ENCODE measurements at regions not wholly inside any gene's neighbourhood (a gene's known extent, or its start where the extent isn't known, plus 50 kb on each side); places are given as distances from the start of the nearest gene placed in this dataset.

DNA sequence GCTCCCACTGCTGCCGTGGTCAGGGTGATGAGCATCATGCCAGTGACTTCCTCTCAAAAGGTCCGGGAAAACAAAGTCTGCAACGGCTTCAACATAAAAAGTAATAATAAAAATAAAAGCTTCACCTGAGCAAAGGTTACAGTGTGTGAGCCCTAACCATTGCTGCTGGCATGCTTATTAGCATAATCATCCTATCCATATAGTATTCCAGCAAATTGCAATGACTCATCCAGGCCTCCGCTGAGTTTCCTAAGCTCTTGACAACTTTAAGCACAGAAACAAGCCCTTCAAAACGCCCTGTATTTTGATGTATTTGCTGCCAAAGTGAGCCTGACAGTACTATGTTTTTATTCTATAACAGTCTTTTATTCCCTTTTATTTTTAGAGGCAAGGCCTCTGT lies 100.5 kb downstream of the AASDH start:
- no peak for DNase-seq (ENCODE audit: low read depth, low spot score)

- DNase-seq (ENCODE audit: low read depth, low spot score), result no peak
These were observed 103.9 kb downstream of the AASDH start for GRCh38 chr4:56283375-56283774.

DNA sequence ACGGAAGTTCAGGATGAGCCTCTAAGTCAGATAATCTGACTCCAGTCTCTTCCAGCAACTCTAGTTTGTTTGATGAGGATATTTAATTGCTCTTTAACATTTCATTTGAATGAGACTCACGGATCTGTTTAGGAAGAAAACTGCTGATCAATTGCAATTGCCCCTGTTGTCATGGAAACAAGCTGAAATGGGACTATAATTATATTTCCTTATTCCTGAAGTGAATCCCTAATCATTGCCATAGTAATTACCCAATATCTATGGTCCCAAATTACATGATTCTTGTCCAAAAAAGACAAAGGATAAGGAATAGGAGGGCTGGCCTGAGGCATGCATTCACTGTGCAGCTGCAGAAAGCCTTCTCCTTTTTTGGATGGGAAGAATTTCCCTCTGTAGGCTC lies 105.3 kb downstream of the AASDH start:
- no peak for DNase-seq (ENCODE audit: low read depth, low spot score)

- no peak for DNase-seq (ENCODE audit: low read depth, low spot score)
These were observed 110.7 kb downstream of the AASDH start for GRCh38 chr4:56276547-56276946.

DNA sequence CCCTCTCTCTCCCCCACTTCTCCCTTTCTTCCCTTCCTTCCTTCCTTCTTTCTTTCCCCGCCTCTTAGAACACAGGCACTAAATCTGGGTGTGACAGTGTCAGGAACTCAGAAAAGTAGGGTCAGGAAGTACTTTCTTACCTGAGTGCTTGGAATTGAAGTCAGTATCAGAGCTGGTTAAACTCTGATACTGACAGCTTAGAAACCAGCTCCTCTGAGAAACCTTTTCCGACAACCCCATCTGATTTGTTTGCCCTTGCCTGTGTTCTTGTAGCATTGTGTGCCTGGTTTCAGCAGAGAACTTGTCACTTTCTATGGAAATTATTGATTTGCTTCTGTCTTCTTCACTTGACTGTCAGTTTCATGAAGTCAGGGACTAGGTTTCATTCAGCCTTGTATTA lies 113.9 kb downstream of the AASDH start:
- DNase-seq (ENCODE audit: low read depth, low spot score), result no peak

DNA sequence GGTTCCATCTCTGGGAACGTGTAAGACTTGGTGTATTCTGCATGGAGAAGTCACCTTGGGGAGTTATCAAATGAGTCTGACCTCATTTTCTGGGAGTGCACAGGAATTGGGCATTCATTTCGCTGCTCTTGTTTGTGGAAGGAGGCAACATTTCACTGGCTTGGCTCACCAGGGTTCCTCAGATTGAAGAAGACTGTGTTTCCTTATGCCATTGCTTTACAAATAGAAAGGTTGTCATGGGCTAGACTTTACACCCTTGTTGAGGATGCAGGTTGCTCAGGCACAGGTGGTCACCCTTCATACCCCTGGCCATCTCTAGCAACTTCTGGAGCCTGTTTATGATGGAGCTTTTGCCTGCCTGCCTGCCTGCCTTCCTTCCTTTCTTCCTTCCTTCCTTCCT lies 114.4 kb downstream of the AASDH start:
- DNase-seq (ENCODE audit: low read depth, low spot score), result no peak

DNA sequence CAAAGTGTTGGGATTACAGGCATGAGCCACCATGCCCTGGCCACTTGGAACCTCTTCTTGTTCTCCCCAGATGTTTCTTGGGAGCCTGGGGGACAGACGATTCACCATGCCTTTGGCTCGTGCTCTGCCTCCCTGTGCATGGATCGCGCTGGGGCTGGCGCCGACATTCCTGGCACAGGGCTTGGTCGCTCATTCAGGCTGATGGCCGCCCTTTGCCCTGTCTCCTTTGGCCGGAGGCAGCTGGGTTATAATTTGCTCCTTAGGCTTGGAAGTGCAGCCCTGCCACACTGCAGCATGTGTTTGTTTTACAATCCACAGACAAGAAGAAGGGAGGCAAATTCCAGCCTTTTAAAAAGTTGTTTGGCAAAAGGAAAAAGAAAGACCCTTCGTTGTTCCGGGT lies 115.3 kb downstream of the AASDH start:
- DNase-seq (ENCODE audit: low read depth, low spot score), result no peak

DNA sequence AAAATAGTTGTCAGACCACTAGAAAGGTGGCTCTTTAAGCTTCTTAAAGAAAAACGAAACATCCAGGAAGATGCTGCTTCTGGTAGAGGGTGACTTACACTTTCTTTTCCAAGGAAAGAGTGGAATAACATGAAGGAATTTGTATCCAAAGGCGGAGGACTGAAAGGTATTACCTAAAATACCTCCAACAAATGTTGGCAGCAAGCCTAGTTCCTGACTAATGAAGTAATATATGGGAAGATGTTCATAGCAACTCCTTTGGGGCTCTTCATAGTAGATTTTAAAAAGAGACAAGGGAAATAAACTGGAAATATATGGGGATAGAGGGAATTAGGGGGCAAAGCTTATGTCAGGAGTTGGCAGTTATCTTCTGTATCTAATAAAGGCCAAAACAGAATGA lies 116.2 kb downstream of the AASDH start:
- DNase-seq (ENCODE audit: low read depth, low spot score), result no peak

DNA sequence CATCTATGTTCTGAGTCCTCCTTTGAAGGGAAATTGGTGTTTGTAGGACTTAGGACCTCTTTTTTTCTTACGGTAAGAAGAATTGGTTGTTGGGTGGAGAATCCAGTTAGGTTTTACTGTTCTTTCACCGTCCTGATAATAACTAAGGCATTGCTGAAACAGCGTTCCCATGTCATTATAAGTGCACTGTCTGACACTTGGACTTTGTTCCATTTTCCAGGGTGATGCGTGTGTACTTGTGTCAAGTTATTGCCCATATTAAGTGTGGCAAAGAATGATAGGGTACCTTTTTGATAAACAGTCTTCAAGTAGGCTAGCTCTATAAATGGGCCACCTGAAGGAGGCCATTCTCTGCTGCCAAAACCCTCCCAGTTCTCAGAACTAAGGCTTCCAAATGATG lies 119.7 kb downstream of the AASDH start:
- DNase-seq (ENCODE audit: low read depth, low spot score), result no peak

GRCh38 chr4:56264873-56265272 lies 122.4 kb downstream of the AASDH start:
- no peak for DNase-seq (ENCODE audit: low read depth, low spot score)

DNA sequence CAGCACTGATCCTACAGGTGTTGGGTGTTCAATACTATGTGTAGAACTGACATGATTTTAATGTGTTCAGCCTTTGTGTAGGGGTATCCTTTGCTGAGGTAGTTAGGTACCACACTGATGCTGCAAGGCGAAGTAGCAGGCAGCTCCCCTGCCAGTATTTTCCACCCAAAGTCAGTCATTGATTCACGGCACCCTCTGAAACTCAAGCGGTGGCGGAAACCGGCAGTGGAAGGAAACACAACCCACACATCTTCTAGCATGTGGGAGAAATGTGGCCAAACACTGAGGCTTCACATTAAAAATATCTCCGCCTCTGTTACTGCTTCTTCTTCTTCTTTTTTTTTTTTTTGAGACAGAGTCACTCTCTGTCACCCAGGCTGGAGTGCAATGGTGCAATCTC lies 126.3 kb downstream of the AASDH start:
- no peak for DNase-seq (ENCODE audit: low read depth, low spot score)

DNA sequence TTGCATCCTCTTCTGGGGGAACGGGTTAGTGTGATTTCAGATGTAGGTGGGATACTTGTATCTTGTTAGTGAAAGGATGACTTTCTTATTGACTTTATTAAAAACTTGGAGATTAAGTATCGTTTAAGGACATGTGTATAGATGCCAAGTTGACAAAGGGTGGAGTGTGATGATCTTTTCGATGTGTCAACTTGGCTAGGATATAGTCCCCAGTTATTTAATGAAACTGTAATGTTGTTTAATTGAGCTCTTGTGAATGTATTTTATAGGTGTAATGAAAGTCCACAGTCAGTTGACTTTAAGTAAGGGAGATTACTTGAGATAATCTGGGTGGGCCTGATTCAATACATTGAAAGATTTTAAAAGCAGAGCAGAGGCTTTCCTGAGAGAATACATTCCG lies 127.0 kb downstream of the AASDH start:
- DNase-seq (ENCODE audit: low read depth, low spot score), result no peak

GRCh38 chr4:56259655-56260054 lies 127.6 kb downstream of the AASDH start:
- DNase-seq (ENCODE audit: low read depth, low spot score), result no peak

DNA sequence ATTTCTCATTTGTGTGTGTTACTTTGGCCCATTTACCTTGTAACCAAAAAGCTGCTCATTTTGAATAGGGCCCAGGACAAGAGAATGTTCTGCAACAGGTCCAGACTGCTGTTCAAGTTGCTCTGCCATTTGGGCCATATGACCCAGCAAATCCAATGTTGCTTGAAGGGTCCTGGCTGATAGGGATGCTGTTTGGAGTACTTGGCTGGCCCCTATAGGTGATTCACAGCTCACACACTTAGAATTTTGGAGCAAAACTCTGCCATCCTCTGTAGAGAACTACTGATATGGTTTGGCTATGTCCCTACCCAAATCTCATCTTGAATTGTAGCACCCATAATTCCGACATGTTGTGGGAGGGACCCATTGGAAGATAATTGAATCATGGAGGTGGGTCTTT lies 131.5 kb downstream of the AASDH start:
- DNase-seq (ENCODE audit: low read depth, low spot score), result no peak

DNA sequence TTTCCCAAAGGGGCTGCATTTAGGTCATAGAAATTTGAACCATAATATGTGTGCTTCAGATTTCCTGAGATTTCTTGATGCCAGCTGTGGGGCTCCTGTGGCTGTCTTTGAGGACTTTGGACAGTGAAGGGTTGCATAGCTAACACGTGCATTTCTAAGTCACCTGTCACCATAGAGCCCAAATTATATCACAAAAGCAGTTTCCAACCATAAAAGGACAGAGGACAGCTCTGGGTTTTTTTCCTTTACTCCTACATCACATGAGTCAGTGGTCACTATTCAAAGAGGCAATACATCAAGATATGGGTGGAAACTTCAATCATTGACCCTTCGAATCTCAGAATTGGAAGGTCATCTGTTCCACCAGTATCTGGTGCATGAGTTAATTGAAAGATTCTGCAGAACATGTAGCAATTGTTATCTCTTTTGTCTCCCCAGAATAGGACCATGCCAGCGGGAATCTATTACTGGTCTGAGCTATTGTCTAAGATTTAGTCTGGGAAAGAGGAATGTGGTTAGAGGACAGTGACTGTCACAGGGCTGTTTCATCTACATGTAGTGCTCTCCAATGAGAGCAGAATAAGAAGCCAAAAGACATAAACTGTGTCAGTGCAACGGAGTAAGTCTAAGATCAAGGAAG lies 133.5 kb downstream of the AASDH start:
- no peak for DNase-seq (ENCODE audit: low read depth, low spot score)

- DNase-seq (ENCODE audit: low read depth, low spot score), result no peak
These were observed 134.6 kb downstream of the AASDH start for GRCh38 chr4:56252561-56253152.

DNA sequence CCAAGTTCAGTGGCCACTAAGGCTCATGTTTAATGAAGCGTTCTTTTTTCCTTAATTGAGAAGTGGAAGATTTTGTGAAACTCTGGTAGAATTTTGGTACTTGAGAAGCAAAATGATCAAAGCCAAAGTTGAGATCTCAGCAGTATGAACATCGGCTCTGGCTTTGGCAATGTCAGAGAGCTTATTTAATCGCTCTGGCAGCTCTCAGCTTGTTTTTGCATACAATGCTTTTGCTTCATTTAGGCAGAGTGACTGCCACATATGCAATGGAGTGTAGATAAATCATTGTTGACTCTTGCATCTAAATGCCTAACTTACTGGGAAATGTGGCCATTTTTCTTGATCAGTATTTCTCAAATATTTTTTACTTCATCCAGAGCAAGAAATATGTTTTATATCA lies 135.7 kb downstream of the AASDH start:
- no peak for DNase-seq (ENCODE audit: low read depth, low spot score)

DNA sequence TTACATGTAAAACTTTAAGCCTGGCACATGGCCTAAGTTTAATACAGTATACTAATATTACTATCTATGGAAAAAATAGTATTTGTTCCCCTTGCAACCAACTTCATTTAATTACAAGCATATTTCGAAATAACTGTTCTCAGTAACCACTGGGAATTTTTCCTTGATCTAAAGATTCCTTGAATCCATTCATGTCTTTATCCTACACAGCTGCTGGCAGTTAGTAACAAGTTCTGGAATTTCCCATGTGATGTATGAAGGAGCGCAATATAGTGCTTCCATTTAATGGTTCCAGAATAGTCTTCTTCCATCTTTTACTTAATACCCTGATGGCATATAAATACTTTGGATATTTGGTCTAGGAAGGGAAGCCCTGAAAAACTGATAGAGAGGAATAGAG lies 136.5 kb downstream of the AASDH start:
- DNase-seq (ENCODE audit: low read depth, low spot score), result no peak

GRCh38 chr4:56247646-56248045 lies 139.6 kb downstream of the AASDH start:
- DNase-seq (ENCODE audit: low read depth, low spot score), result no peak

DNA sequence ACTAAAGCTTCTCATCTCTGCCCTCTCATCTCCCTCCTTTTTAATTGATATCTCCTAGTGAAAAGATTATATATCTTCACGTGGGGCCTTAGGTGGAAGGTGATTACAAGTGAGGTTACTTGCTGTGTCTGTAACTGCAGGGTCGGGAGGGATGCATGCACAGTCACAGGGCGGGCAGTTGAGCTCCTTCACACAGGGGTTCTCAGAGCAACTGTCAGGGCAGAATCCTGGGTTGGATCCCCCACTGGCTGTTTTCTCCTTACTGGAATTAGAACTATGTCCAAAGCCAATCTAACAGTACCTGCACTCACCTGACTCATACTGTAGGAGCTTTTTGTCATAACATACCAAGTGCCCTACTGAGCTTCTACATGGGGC lies 141.1 kb downstream of the AASDH start:
- no peak for DNase-seq (ENCODE audit: low read depth, low spot score)

GRCh38 chr4:56245547-56246232 lies 141.6 kb downstream of the AASDH start:
- no peak for DNase-seq (ENCODE audit: low read depth, low spot score)

- no peak for DNase-seq (ENCODE audit: low read depth, low spot score)
These were observed 142.6 kb downstream of the AASDH start for GRCh38 chr4:56244681-56245080.

DNA sequence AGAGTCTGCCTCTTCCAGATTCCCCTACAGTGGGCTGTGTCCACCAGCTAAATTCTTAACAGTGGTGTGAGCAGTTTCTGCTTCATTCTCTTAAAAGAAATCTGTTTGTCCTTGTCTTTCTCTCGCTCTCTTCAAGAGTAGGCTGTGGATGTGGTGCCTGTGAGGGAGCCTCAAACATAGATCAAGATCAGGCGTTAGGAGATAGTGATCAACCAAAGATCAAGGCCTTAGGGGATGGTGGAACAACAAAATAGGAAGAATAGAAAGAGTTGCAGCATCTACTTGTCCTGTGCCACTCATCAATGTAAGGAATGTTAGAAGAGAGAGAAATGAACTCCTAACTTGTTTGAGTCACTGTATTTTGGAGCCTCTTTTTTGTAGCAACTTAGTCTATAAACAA lies 144.2 kb downstream of the AASDH start:
- no peak for DNase-seq (ENCODE audit: low read depth, low spot score)

Data from pulmonary artery endothelial cell (primary cell).